ENCODE measurements at regions not wholly inside any gene's neighbourhood (a gene's known extent, or its start where the extent isn't known, plus 50 kb on each side); places are given as distances from the start of the nearest gene placed in this dataset.

DNA sequence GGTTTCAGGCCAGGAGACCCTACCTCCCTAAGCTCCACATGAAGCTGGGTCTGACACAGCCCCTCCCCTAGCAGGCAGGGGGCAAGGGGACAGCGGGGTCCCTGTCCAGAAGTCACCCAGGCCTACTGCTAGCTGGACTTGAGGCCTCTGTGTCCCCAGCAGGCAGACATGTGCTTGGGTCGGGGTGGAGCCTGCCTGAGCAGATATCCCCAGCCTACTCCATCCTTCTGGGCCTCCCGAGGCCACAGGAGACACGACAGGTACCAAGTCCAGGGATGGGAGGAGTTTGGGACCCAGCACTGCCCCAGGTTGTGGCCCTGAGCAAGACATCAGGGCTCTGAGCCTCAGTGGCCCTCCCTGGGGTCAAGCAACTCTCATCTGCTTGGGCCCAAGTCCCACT, 105.2 kb upstream of the EIF5 start:
- TF ChIP-seq, protein P1, sequence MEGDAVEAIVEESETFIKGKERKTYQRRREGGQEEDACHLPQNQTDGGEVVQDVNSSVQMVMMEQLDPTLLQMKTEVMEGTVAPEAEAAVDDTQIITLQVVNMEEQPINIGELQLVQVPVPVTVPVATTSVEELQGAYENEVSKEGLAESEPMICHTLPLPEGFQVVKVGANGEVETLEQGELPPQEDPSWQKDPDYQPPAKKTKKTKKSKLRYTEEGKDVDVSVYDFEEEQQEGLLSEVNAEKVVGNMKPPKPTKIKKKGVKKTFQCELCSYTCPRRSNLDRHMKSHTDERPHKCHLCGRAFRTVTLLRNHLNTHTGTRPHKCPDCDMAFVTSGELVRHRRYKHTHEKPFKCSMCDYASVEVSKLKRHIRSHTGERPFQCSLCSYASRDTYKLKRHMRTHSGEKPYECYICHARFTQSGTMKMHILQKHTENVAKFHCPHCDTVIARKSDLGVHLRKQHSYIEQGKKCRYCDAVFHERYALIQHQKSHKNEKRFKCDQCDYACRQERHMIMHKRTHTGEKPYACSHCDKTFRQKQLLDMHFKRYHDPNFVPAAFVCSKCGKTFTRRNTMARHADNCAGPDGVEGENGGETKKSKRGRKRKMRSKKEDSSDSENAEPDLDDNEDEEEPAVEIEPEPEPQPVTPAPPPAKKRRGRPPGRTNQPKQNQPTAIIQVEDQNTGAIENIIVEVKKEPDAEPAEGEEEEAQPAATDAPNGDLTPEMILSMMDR (IDR thresholded peaks at IDR 0.05): no peak
- TF ChIP-seq EZH2phosphoT487 (IDR thresholded peaks at IDR 0.05) (no peak), EZH2 (IDR thresholded peaks at IDR 0.05) (no peak)
- H3K79me2 ChIP-seq (ENCODE audit: low read depth): no peaks in the 10 kb centered on the region
- Mint-ChIP-seq H3K9me3 (no peaks in the 10 kb centered on the region), H3K4me1 (peaks cover 6% of the 10 kb centered on the region), H3K27me3 (ENCODE audit: insufficient read depth, low read depth) (peaks cover 14% of the 10 kb centered on the region), H3K4me3 (no peak overlapping the region), H3K27ac (no peak overlapping the region), H3K36me3 (no peaks in the 10 kb centered on the region)
- no peaks in the 10 kb centered on the region for H3F3A ChIP-seq (ENCODE audit: low read depth)
- no peak overlapping the region for H2AFZ ChIP-seq (replicated peaks)
- no peak overlapping the region for H3K27ac ChIP-seq
- no peak overlapping the region for H3K4me3 ChIP-seq
- no peaks in the 10 kb centered on the region for H3K36me3 ChIP-seq
- no peaks in the 10 kb centered on the region for H4K20me1 ChIP-seq (ENCODE audit: low read depth)
- H3K4me1 ChIP-seq: peaks cover 8% of the 10 kb centered on the region
- no peaks in the 10 kb centered on the region for H3K27me3 ChIP-seq
- DNase-seq (ENCODE audit: low spot score): no peak
- H3K9me3 ChIP-seq (ENCODE audit: low read depth): no peaks in the 10 kb centered on the region
- no peak overlapping the region for H3K9ac ChIP-seq
- no peak overlapping the region for H3K4me2 ChIP-seq

DNA sequence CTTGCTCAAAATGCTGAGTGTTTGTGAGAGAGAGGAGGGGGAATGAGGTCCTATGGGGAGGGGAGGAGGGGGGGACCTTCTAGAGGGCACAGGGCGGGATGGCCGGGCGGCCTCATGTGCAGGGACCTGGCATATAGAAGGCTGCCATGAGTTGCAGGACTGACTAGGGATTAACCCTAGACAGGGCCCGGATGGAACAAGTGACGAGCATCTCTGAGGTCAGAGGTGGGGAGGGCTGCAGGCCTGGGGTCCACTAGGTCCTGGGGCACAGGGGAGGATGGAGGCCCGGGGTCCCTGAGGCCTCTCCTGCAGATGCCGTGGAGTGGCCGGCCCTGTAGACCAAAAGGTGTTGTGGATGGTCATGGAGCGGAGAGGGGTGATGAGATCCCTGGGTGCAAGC, 104.0 kb upstream of the EIF5 start:
- Mint-ChIP-seq H3K4me1 (peaks cover 10% of the 10 kb centered on the region), H3K36me3 (no peaks in the 10 kb centered on the region), H3K9me3 (no peaks in the 10 kb centered on the region), H3K27me3 (ENCODE audit: insufficient read depth, low read depth) (peaks cover 14% of the 10 kb centered on the region), H3K27ac (no peak overlapping the region), H3K4me3 (no peak overlapping the region)
- Histone ChIP-seq H3K9ac (no peak overlapping the region), H3K27ac (no peak overlapping the region), H3F3A (ENCODE audit: low read depth) (no peaks in the 10 kb centered on the region), H2AFZ (replicated peaks) (no peak overlapping the region), H3K4me3 (no peak overlapping the region), H3K4me1 (peaks cover 5% of the 10 kb centered on the region), H3K79me2 (ENCODE audit: low read depth) (no peaks in the 10 kb centered on the region), H3K27me3 (no peaks in the 10 kb centered on the region), H3K4me2 (no peak overlapping the region), H3K36me3 (no peaks in the 10 kb centered on the region), H4K20me1 (ENCODE audit: low read depth) (no peaks in the 10 kb centered on the region), H3K9me3 (ENCODE audit: low read depth) (no peaks in the 10 kb centered on the region)
- TF ChIP-seq, protein P1 (IDR thresholded peaks at IDR 0.05): no peak
- TF ChIP-seq EZH2phosphoT487 (IDR thresholded peaks at IDR 0.05) (no peak), EZH2 (IDR thresholded peaks at IDR 0.05) (no peak)
- DNase-seq (ENCODE audit: low spot score): no peak

DNA sequence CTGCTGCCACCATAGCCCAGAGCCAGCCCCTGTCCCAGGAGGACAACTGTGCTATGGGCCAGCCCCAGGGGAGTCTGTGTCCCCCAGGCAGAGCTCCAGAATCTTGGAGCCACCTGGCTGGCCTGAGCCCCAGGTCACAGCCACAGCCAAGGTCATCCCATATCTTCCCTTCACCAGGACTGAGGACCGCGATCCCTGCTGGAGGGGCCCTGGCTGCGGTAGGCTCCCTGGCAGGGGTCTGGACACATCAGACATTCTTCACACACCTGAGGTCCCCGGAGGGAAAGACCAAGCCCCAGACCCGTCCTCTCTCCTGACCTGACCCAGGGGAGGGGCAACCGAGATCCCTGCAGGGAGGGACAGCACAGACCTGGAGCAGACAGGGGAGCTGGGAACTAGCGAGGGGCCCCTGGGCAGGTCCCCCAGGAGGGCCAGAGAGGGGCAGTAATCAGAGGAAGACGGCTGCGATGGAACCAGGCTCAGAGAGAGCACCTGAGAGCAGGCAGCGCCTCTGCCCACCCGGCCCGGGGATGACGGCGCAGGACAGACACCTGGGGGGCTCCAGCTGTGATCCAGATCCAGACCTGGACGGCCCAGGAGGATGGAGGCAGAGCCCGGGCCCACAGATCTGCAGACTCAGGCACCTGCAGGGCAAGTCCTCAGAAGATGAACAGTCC, 103.2 kb upstream of the EIF5 start:
- H3K4me2 ChIP-seq: no peak overlapping the region
- Mint-ChIP-seq H3K27me3 (ENCODE audit: insufficient read depth, low read depth) (peaks cover 14% of the 10 kb centered on the region), H3K36me3 (no peaks in the 10 kb centered on the region), H3K4me3 (no peak overlapping the region), H3K9me3 (no peaks in the 10 kb centered on the region), H3K4me1 (peaks cover 17% of the 10 kb centered on the region), H3K27ac (no peak overlapping the region)
- peaks cover 10% of the 10 kb centered on the region for H3K4me1 ChIP-seq
- no peak overlapping the region for H3K27ac ChIP-seq
- no peaks in the 10 kb centered on the region for H3K9me3 ChIP-seq (ENCODE audit: low read depth)
- no peaks in the 10 kb centered on the region for H3K36me3 ChIP-seq
- DNase-seq (ENCODE audit: low spot score): no peak
- no peaks in the 10 kb centered on the region for H3K79me2 ChIP-seq (ENCODE audit: low read depth)
- H4K20me1 ChIP-seq (ENCODE audit: low read depth): no peaks in the 10 kb centered on the region
- H3K4me3 ChIP-seq: no peak overlapping the region
- H2AFZ ChIP-seq (replicated peaks): no peak overlapping the region
- H3K9ac ChIP-seq: no peak overlapping the region
- H3K27me3 ChIP-seq: no peaks in the 10 kb centered on the region
- H3F3A ChIP-seq (ENCODE audit: low read depth): no peaks in the 10 kb centered on the region
- TF ChIP-seq, protein P1 (IDR thresholded peaks at IDR 0.05): no peak
